GM19455 (cell line): ENCODE measurements at regions not wholly inside any gene's neighbourhood (a gene's known extent, or its start where the extent isn't known, plus 50 kb on each side); places are given as distances from the start of the nearest gene placed in this dataset.
"Not testable (repeated sequence)": the region's sequence is repeated elsewhere in the genome, so short reads cannot be mapped to it uniquely, and the experiment has no call there.

ENCODE experiments used
- ATAC-seq: cut with Tn5 transposase; IDR thresholded peaks from one replicate; pipeline ENCODE4 v1.9.1; 2021; ENCODE audit not compliant: unreplicated experiment

GRCh38 chr3:25944329-25944728 lies 154.4 kb downstream of the OXSM start:
- ATAC-seq: no peak

- ATAC-seq: no peak
Measured at GRCh38 chr3:25945366-25945765, 155.5 kb downstream of the OXSM start.

GRCh38 chr3:25945836-25946235 lies 155.9 kb downstream of the OXSM start:
- ATAC-seq: no peak

GRCh38 chr3:25952133-25952532 lies 162.2 kb downstream of the OXSM start:
- ATAC-seq: no peak

GRCh38 chr3:25957026-25957425 lies 167.1 kb downstream of the OXSM start:
- ATAC-seq: no peak

- ATAC-seq: no peak
Measured at GRCh38 chr3:25960776-25961175, 170.9 kb downstream of the OXSM start.

GRCh38 chr3:25962255-25962654 lies 172.4 kb downstream of the OXSM start:
- no peak for ATAC-seq

GRCh38 chr3:25964141-25964540 lies 174.3 kb downstream of the OXSM start:
- ATAC-seq: no peak

- no peak for ATAC-seq
Measured at GRCh38 chr3:25967385-25967784, 177.5 kb downstream of the OXSM start.

- ATAC-seq: no peak
Measured at GRCh38 chr3:25971736-25972135, 181.8 kb downstream of the OXSM start.

GRCh38 chr3:25973122-25973521 lies 183.2 kb downstream of the OXSM start:
- ATAC-seq: no peak

GRCh38 chr3:25982756-25983155 lies 192.9 kb downstream of the OXSM start:
- no peak for ATAC-seq

- ATAC-seq: no peak
Measured at GRCh38 chr3:25985621-25986020, 195.7 kb downstream of the OXSM start.

GRCh38 chr3:25992606-25993005 lies 202.7 kb downstream of the OXSM start:
- ATAC-seq: no peak

- ATAC-seq: no peak
Measured at GRCh38 chr3:26004172-26004571, 214.3 kb downstream of the OXSM start.

- ATAC-seq: no peak
Measured at GRCh38 chr3:26011276-26011675, 221.4 kb downstream of the OXSM start.

- ATAC-seq: no peak
Measured at GRCh38 chr3:26012241-26012745, 222.4 kb downstream of the OXSM start.

GRCh38 chr3:26015752-26016151 lies 225.9 kb downstream of the OXSM start:
- ATAC-seq: no peak

- no peak for ATAC-seq
Measured at GRCh38 chr3:26018889-26019288, 229.0 kb downstream of the OXSM start.

- ATAC-seq: not testable (repeated sequence)
Measured at GRCh38 chr3:26024206-26024605, 234.3 kb downstream of the OXSM start.

GRCh38 chr3:26029321-26029720 lies 239.4 kb downstream of the OXSM start:
- no peak for ATAC-seq

- not testable (repeated sequence) for ATAC-seq
Measured at GRCh38 chr3:26042126-26042525, 252.2 kb downstream of the OXSM start.

GRCh38 chr3:26049951-26050350 lies 260.1 kb downstream of the OXSM start:
- no peak for ATAC-seq

- no peak for ATAC-seq
Measured at GRCh38 chr3:26050776-26051175, 260.9 kb downstream of the OXSM start.
